KOPT-K1 (cell line): ENCODE measurements at regions not wholly inside any gene's neighbourhood (a gene's known extent, or its start where the extent isn't known, plus 50 kb on each side); places are given as distances from the start of the nearest gene placed in this dataset.

Experiments
- H3K27ac ChIP-seq: fragments of 200-600 bp; sonication (generic); 2 replicates; pipeline ENCODE4 v1.5.1; 2016; ENCODE audit warnings: antibody characterized with exemption, mild to moderate bottlenecking, low read depth, low read length; ENCODE audit not compliant: poor library complexity, severe bottlenecking
- H3K36me3 ChIP-seq: fragments of 200-600 bp; sonication (generic); 2 replicates; pipeline ENCODE4 v1.5.1; 2017; ENCODE audit warnings: antibody characterized with exemption, mild to moderate bottlenecking, low read length, moderate library complexity; ENCODE audit not compliant: insufficient read depth
- H3K9me3 ChIP-seq: fragments of 200-600 bp; sonication (generic); 2 replicates; pipeline ENCODE4 v1.5.1; 2017; ENCODE audit warnings: antibody characterized with exemption, low read length, mild to moderate bottlenecking; ENCODE audit not compliant: insufficient read depth, poor library complexity, severe bottlenecking

GRCh38 chr16:72309001-72309400, 137.0 kb upstream of the PMFBP1 start:
- H3K9me3 ChIP-seq: no peaks in the 10 kb centered on the region
- no peaks in the 10 kb centered on the region for H3K36me3 ChIP-seq
- H3K27ac ChIP-seq: no peak overlapping the region

DNA sequence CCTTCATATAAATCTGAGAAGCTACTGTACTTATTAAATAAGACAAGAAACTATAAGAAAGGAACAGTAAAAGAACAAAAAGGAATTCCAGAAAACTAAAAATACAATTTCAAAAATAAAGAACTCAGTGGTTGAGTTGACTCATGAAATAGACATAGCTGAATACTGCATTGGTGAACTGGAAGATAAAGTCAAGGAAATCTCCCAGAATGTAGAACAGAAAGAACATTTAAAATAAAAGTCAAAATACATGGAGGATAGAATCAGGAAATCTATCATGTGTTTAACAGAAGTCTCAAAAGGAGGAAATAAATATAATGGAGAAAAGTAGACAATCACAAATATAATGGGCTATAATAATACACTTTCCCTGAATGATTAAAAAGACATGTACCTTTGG, 136.4 kb upstream of the PMFBP1 start:
- no peak overlapping the region for H3K27ac ChIP-seq
- no peaks in the 10 kb centered on the region for H3K9me3 ChIP-seq
- no peaks in the 10 kb centered on the region for H3K36me3 ChIP-seq

- Histone ChIP-seq H3K27ac (no peak overlapping the region), H3K36me3 (no peaks in the 10 kb centered on the region), H3K9me3 (no peaks in the 10 kb centered on the region)
These were observed 130.4 kb upstream of the PMFBP1 start for GRCh38 chr16:72302332-72302731.

DNA sequence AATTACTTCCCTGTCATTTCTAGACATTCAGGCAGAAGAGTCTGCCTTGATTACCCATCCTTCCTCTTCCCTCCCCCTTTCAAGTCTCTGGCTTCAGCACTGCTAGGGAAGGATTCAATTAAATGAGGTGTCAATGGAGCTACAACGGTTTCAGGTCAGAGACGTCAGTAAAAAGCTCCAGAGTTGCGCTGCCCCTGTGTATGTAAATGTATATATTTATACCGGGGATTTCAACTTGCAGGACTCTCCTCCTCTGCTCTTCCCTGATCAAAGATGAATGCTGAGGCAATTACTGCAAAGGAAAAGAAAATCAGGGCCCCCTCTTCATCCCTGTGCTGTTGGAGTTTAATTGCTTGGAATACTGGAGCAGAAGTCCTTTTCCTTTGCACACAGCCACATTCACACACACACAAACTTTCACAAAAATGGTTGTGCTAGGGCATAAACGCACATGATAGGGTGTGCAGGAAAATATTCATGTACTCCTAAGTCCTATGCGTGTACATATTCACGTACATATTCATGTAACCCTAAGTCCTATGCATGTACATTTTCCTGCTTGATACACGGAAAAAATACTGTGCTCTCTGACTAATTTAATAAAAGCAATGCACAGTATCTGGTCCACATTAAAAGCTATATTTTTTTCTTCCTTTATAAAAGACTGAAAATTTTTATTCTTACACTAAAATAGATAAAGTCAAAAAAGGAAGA, 129.7 kb upstream of the PMFBP1 start:
- Histone ChIP-seq H3K36me3 (no peaks in the 10 kb centered on the region), H3K9me3 (no peaks in the 10 kb centered on the region), H3K27ac (no peak overlapping the region)

- Histone ChIP-seq H3K36me3 (no peaks in the 10 kb centered on the region), H3K27ac (no peak overlapping the region), H3K9me3 (no peaks in the 10 kb centered on the region)
These were observed 128.9 kb upstream of the PMFBP1 start for GRCh38 chr16:72300892-72301291.

- Histone ChIP-seq H3K9me3 (no peaks in the 10 kb centered on the region), H3K27ac (no peak overlapping the region), H3K36me3 (no peaks in the 10 kb centered on the region)
These were observed 127.8 kb upstream of the PMFBP1 start for GRCh38 chr16:72299684-72300243.

GRCh38 chr16:72298961-72299360, 127.0 kb upstream of the PMFBP1 start:
- Histone ChIP-seq H3K36me3 (no peaks in the 10 kb centered on the region), H3K9me3 (no peaks in the 10 kb centered on the region), H3K27ac (no peak overlapping the region)

- Histone ChIP-seq H3K27ac (no peak overlapping the region), H3K9me3 (no peaks in the 10 kb centered on the region), H3K36me3 (no peaks in the 10 kb centered on the region)
These were observed 124.0 kb upstream of the PMFBP1 start for GRCh38 chr16:72295914-72296313.

DNA sequence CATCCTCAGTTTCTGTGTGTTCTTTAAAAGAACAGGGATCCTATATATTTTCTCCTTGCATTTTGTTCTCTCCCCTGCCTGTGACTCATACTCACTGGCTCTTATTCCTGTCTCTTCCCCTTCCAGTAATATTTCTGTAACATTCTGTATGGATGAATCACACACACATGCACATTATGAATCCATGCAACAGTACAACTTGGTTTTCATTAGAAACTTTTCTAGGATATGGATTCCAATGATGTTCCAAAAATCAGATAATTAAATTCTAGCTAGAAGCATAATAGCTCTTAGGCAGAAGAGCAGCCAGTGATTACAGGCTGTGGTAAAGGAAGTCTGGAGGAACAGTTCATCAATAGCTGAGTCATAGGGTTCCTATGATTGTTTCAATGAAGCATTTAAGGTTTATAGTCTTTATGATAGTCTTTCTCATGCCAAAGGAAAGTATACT, 119.6 kb upstream of the PMFBP1 start:
- Histone ChIP-seq H3K27ac (no peak overlapping the region), H3K9me3 (no peaks in the 10 kb centered on the region), H3K36me3 (no peaks in the 10 kb centered on the region)

DNA sequence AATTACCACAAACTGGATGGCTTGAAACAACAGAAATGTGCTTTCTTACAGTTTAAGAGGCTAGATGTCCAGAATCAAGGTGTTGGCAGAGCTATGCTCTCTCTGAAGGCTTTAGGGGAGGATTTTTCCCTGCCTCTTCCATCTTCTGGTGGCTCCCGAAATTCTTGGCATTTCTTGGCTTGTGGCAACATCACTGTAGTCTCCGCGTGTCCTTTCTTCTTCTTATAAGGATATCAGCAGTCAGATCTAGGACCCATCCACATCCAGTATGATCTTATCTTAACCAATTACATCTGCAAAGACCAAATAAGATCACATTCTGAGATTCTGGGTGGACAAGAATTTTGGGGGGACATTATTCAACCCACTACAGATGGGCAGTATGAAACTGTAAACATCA, 119.2 kb upstream of the PMFBP1 start:
- Histone ChIP-seq H3K27ac (no peak overlapping the region), H3K9me3 (no peaks in the 10 kb centered on the region)

DNA sequence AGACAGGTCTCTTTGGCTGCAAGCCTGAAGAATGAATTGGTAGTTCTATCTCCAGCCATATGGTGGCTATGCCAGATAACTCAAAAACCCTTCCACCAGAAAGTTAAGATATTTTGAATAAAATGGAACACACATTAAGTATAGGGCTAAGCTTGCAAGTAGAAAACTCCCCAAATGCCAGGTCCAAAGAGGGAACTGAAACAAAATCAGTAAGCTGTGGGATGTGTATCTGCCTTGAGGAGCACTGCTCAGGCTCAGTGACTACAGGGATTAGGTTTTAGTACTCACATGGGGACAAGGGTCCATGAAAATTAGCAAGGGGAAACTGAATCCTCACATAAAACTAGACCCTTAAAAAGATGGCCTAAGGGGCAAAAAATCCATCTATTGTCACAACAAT, 115.7 kb upstream of the PMFBP1 start:
- Histone ChIP-seq H3K9me3 (no peaks in the 10 kb centered on the region), H3K27ac (no peak overlapping the region), H3K36me3 (no peaks in the 10 kb centered on the region)

More for the DNA sequence above, 119.2 kb upstream of the PMFBP1 start:
- H3K36me3 ChIP-seq: no peaks in the 10 kb centered on the region

- Histone ChIP-seq H3K36me3 (no peaks in the 10 kb centered on the region), H3K27ac (no peak overlapping the region), H3K9me3 (no peaks in the 10 kb centered on the region)
These were observed 115.1 kb upstream of the PMFBP1 start for GRCh38 chr16:72286936-72287620.

- Histone ChIP-seq H3K27ac (no peak overlapping the region), H3K9me3 (no peaks in the 10 kb centered on the region), H3K36me3 (no peaks in the 10 kb centered on the region)
These were observed 113.8 kb upstream of the PMFBP1 start for GRCh38 chr16:72285728-72286127.

- H3K27ac ChIP-seq: no peak overlapping the region
These were observed 113.4 kb upstream of the PMFBP1 start for GRCh38 chr16:72285324-72285723.

DNA sequence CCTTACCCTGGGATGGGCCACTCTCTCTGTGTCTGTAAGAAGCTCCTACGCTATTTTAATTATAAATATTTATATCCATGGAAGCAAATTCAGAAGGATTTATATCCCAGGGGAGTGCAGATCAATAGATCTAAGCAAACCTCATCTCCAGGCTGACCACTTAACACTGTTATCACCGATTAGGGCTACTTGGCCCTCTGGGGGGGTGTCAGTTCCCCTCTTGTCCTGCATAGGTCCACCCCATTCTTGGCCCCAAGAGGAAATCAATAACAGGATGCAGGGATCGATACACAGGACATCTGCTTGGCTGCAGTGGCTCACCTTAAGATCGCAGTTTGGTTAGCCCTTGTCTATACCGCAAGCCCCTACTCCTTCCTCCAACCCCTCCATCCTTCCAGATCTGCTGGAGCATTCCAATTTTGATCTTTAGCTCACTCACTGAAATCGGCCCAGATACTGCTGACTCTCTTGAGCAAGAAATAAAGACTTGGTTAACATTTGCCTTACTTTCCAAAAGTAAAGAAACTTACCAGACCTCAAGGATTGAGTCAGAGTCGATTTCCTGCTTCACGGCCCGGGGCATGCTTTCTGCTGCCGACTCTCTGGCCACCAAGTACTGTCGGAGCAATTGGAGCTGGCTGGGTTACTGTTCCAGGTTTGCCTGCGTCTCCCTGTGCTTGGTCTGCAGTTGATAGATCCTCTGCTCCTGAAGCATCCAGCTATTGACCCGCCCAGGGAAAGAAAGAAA, 112.3 kb upstream of the PMFBP1 start:
- H3K36me3 ChIP-seq: no peaks in the 10 kb centered on the region
- no peaks in the 10 kb centered on the region for H3K9me3 ChIP-seq
- no peak overlapping the region for H3K27ac ChIP-seq

More at GRCh38 chr16:72285324-72285723, 113.4 kb upstream of the PMFBP1 start:
- Histone ChIP-seq H3K9me3 (no peaks in the 10 kb centered on the region), H3K36me3 (no peaks in the 10 kb centered on the region)
